HEK293 (cell line): ENCODE measurements at regions not wholly inside any gene's neighbourhood (a gene's known extent, or its start where the extent isn't known, plus 50 kb on each side); places are given as distances from the start of the nearest gene placed in this dataset.

Source experiments
- CTCF ChIA-PET: fragments of 350-600 bp; formaldehyde crosslinking; extraction: SDS; loops from one replicate; lab custom pipeline; 2021; ENCODE audit warnings: antibody characterized with exemption; lab: Yijun Ruan, JAX
- POLR2A ChIA-PET: fragments of 300-600 bp; formaldehyde crosslinking; extraction: SDS; loops from one replicate; lab custom pipeline; 2020; ENCODE audit warnings: antibody characterized with exemption, inconsistent platforms; lab: Yijun Ruan, JAX
- H3K27ac ChIP-seq: fragments of 200-500 bp; sonication (Bioruptor generic); 2 replicates; pipeline ENCODE4 v1.5.1; 2014; ENCODE audit warnings: low read depth, low read length, control low read depth, inconsistent platforms; ENCODE audit errors: extremely low read depth
- H3K36me3 ChIP-seq, 2 experiments: fragments of 200-500 bp in 1 of 2; sonication (Bioruptor generic) in 1 of 2; 1 replicate in 1 of 2; 2 replicates in 1 of 2; pipeline ENCODE4 v1.5.1; 2014 to 2017; ENCODE audit warnings: inconsistent platforms in 2 of 2, low read length in 2 of 2; ENCODE audit not compliant: control insufficient read depth in 2 of 2, insufficient read depth in 1 of 2
- H3K4me1 ChIP-seq: fragments of 200-500 bp; sonication (Bioruptor generic); 2 replicates; pipeline ENCODE4 v1.5.1; 2014; ENCODE audit warnings: mild to moderate bottlenecking, low read length, inconsistent platforms; ENCODE audit not compliant: control insufficient read depth, insufficient read depth
- H3K4me3 ChIP-seq: 2 replicates; pipeline ENCODE4 v1.5.1; 2011; ENCODE audit warnings: low read depth, mild to moderate bottlenecking, control low read depth, low read length, moderate library complexity
- H3K9me3 ChIP-seq: fragments of 200-500 bp; sonication (Bioruptor generic); 2 replicates; pipeline ENCODE4 v1.5.1; 2014; ENCODE audit warnings: low read depth, low read length, inconsistent platforms; ENCODE audit not compliant: control insufficient read depth, insufficient read depth
- CTCF ChIP-seq: fragments of 450-650 bp; formaldehyde crosslinking; IDR thresholded peaks from 2 replicates; pipeline ENCODE4 v1.5.1; 2016; ENCODE audit warnings: missing biosample characterization, missing genetic modification characterization
- KLF16 ChIP-seq: fragments of 450-650 bp; formaldehyde crosslinking; IDR thresholded peaks from 2 replicates; pipeline ENCODE4 v1.5.1; 2017; ENCODE audit warnings: missing biosample characterization, missing genetic modification characterization
- KLF9 ChIP-seq: fragments of 450-650 bp; formaldehyde crosslinking; IDR thresholded peaks from 2 replicates; pipeline ENCODE4 v1.5.1; 2016; ENCODE audit warnings: missing biosample characterization, missing genetic modification characterization, low read depth
- MZF1 ChIP-seq: fragments of 450-650 bp; formaldehyde crosslinking; IDR thresholded peaks from 2 replicates; pipeline ENCODE4 v1.5.1; 2017; ENCODE audit warnings: missing biosample characterization, missing genetic modification characterization, borderline replicate concordance
- OVOL3 ChIP-seq: fragments of 450-650 bp; formaldehyde crosslinking; IDR thresholded peaks from 2 replicates; pipeline ENCODE4 v1.5.1; 2016; ENCODE audit warnings: missing biosample characterization, missing genetic modification characterization
- ZBTB10 ChIP-seq: fragments of 450-650 bp; formaldehyde crosslinking; IDR thresholded peaks from 2 replicates; pipeline ENCODE4 v1.5.1; 2016; ENCODE audit warnings: missing biosample characterization, missing genetic modification characterization
- ZEB2 ChIP-seq: fragments of 450-650 bp; formaldehyde crosslinking; IDR thresholded peaks from 2 replicates; pipeline ENCODE4 v1.5.1; 2016; ENCODE audit warnings: missing biosample characterization, missing genetic modification characterization
- ZIC2 ChIP-seq: fragments of 450-650 bp; formaldehyde crosslinking; IDR thresholded peaks from 2 replicates; pipeline ENCODE4 v1.5.1; 2016; ENCODE audit warnings: missing biosample characterization, missing genetic modification characterization
- ZNF155 ChIP-seq: fragments of 450-650 bp; formaldehyde crosslinking; IDR thresholded peaks from 2 replicates; pipeline ENCODE4 v1.5.1; 2016; ENCODE audit warnings: missing biosample characterization, missing genetic modification characterization
- ZNF175 ChIP-seq: fragments of 450-650 bp; formaldehyde crosslinking; IDR thresholded peaks from 2 replicates; pipeline ENCODE4 v1.5.1; 2016; ENCODE audit warnings: missing biosample characterization, missing genetic modification characterization
- ZNF280D ChIP-seq: fragments of 450-650 bp; formaldehyde crosslinking; IDR thresholded peaks from 2 replicates; pipeline ENCODE4 v1.5.1; 2016; ENCODE audit warnings: missing biosample characterization, missing genetic modification characterization
- ZNF350 ChIP-seq: fragments of 450-650 bp; formaldehyde crosslinking; IDR thresholded peaks from 2 replicates; pipeline ENCODE4 v1.5.0; 2017; ENCODE audit warnings: missing biosample characterization, mild to moderate bottlenecking, missing genetic modification characterization
- ZNF362 ChIP-seq: fragments of 450-650 bp; formaldehyde crosslinking; IDR thresholded peaks from 2 replicates; pipeline ENCODE4 v1.5.1; 2016; ENCODE audit warnings: missing biosample characterization, missing genetic modification characterization
- ZNF449 ChIP-seq: fragments of 450-650 bp; formaldehyde crosslinking; IDR thresholded peaks from 2 replicates; pipeline ENCODE4 v1.5.1; 2017; ENCODE audit warnings: missing biosample characterization, mild to moderate bottlenecking, missing genetic modification characterization, moderate library complexity
- ZNF510 ChIP-seq: fragments of 450-650 bp; formaldehyde crosslinking; IDR thresholded peaks from 2 replicates; pipeline ENCODE4 v1.5.1; 2018; ENCODE audit warnings: mild to moderate bottlenecking, missing genetic modification characterization, missing biosample characterization; ENCODE audit not compliant: insufficient replicate concordance
- ZNF621 ChIP-seq: fragments of 450-650 bp; formaldehyde crosslinking; IDR thresholded peaks from 2 replicates; pipeline ENCODE4 v1.5.1; 2017; ENCODE audit warnings: missing biosample characterization, missing genetic modification characterization
- ZNF654 ChIP-seq: fragments of 450-650 bp; formaldehyde crosslinking; IDR thresholded peaks from 2 replicates; pipeline ENCODE4 v1.5.1; 2016; ENCODE audit warnings: low read depth, missing biosample characterization, missing genetic modification characterization
- ZNF76 ChIP-seq: fragments of 450-650 bp; formaldehyde crosslinking; IDR thresholded peaks from 2 replicates; pipeline ENCODE4; 2016; ENCODE audit warnings: low read depth, missing biosample characterization, missing genetic modification characterization, borderline replicate concordance
- TF ChIP-seq, protein P1 (sequence below): fragments of 450-650 bp; formaldehyde crosslinking; optimal IDR thresholded peaks from 2 replicates; pipeline ENCODE3; 2016; ENCODE audit warnings: missing biosample characterization, mild to moderate bottlenecking, missing genetic modification characterization

- no peaks in the 10 kb centered on the region for H3K4me1 ChIP-seq
- no peak overlapping the region for H3K27ac ChIP-seq
- H3K36me3 ChIP-seq, result no peaks in the 10 kb centered on the region
- ChIA-PET POLR2A (no interaction called here), CTCF (no interaction called here)
- no peaks in the 10 kb centered on the region for H3K9me3 ChIP-seq
- TF ChIP-seq ZNF350 (tag by site-specific recombination), result no peak
- TF ChIP-seq ZNF449 (tag by site-specific recombination), result no peak
- no peak for TF ChIP-seq MZF1 (tag by site-specific recombination)
- no peak for TF ChIP-seq KLF9 (tag by site-specific recombination)
- TF ChIP-seq ZNF621, result no peak
- no peak for TF ChIP-seq ZNF155 (tag by site-specific recombination)
- TF ChIP-seq KLF16, result no peak
- no peak for TF ChIP-seq ZNF654
- no peak for TF ChIP-seq ZEB2 (tag by site-specific recombination)
- no peak for TF ChIP-seq OVOL3 (tag by site-specific recombination)
- no peak for TF ChIP-seq ZNF175 (tag by site-specific recombination)
- H3K4me3 ChIP-seq, result no peak overlapping the region
Observed at GRCh38 chr12:73076760-73077159, 804.6 kb downstream of the TRHDE start.

DNA sequence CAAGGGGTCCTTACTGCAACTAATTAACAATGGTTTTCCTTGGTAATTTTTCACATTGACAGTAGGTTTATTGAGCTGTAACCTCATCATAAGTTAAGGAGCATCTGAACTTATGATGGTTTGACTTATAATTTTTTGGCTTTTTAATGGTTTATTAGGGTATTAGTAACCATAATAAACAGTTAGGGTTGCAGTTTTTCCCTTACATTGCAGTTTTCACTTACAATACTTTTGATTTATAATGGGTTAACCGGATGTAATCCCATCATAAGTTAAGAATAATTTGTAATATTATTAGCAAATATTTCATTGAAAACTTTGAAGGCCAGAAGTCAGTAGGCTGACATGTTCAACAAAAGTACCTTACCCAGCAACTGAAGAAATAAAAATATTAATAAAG is 811.6 kb downstream of the TRHDE start:
- TF ChIP-seq, protein P1, sequence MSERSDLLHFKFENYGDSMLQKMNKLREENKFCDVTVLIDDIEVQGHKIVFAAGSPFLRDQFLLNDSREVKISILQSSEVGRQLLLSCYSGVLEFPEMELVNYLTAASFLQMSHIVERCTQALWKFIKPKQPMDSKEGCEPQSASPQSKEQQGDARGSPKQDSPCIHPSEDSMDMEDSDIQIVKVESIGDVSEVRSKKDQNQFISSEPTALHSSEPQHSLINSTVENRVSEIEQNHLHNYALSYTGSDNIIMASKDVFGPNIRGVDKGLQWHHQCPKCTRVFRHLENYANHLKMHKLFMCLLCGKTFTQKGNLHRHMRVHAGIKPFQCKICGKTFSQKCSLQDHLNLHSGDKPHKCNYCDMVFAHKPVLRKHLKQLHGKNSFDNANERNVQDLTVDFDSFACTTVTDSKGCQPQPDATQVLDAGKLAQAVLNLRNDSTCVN (tag by site-specific recombination), result no peak
- no peak for TF ChIP-seq ZNF362 (tag by site-specific recombination)
- TF ChIP-seq ZIC2, result no peak
- no peak for TF ChIP-seq ZNF510 (tag by site-specific recombination)
- no peak for TF ChIP-seq ZBTB10 (tag by site-specific recombination)
- TF ChIP-seq OVOL3 (tag by site-specific recombination), result no peak
- TF ChIP-seq CTCF, result no peak
- TF ChIP-seq ZNF280D, result no peak
- TF ChIP-seq ZNF76, result no peak
- H3K9me3 ChIP-seq, result no peaks in the 10 kb centered on the region
- H3K36me3 ChIP-seq, result no peaks in the 10 kb centered on the region
- no peak overlapping the region for H3K27ac ChIP-seq
- no peak overlapping the region for H3K4me3 ChIP-seq
- ChIA-PET POLR2A (no interaction called here), CTCF (no interaction called here)
- H3K4me1 ChIP-seq, result no peaks in the 10 kb centered on the region
